Left cardiac atrium (tissue), 4 donors: ENCODE measurements at regions not wholly inside any gene's neighbourhood (a gene's known extent, or its start where the extent isn't known, plus 50 kb on each side); places are given as distances from the start of the nearest gene placed in this dataset.

Experiments used
- ATAC-seq, 2 donors: fragments of 200-7000 bp; cut with Tn5 transposase; one replicate each; pipeline ENCODE4 v1.9.1; 2020; ENCODE audit warnings: mild to moderate bottlenecking in 2 of 2, moderate library complexity in 2 of 2
- DNase-seq: peaks from one replicate; pipeline ENCODE4 v3.0.0-alpha.2; 2020
- intact Hi-C, 2 donors: fragments of 100-400 bp; cut with DNase I; formaldehyde crosslinking; loops; one replicate each; pipeline versions ENCODE4 v1.14.1 to v1.15.1; 2022 to 2023
- donor health status: DM: no; HTN: yes; CAD: no.
- donor health status: DM: no; HTN: yes; CAD: no; lungs with severe emphysema.
- donor health status: DM: yes; HTN: yes; CAD: no.
- donor health status: Dilated cardiomyopathy.

GRCh38 chr22:49431551-49431950 is 396.1 kb downstream of the BRD1 start:
- no peak for DNase-seq
- intact Hi-C loops, result no loop called here
- no peak for ATAC-seq

- no peak for DNase-seq
- no peak for ATAC-seq
- intact Hi-C loops, result no loop called here
Observed at GRCh38 chr22:49429066-49429465, 398.6 kb downstream of the BRD1 start.

GRCh38 chr22:49427941-49428340 is 399.7 kb downstream of the BRD1 start:
- intact Hi-C loops, result no loop called here
- ATAC-seq (no peak), DNase-seq (no peak)

GRCh38 chr22:49427341-49427740 is 400.3 kb downstream of the BRD1 start:
- DNase-seq, result no peak
- no peak for ATAC-seq
- intact Hi-C loops, result no loop called here

- intact Hi-C loops, result no loop called here
- ATAC-seq (no peak), DNase-seq (no peak)
Observed at GRCh38 chr22:49426618-49427266, 400.9 kb downstream of the BRD1 start.

- no peak for ATAC-seq
- intact Hi-C loops, result no loop called here
- DNase-seq, result no peak
Observed at GRCh38 chr22:49426098-49426497, 401.6 kb downstream of the BRD1 start.

- ATAC-seq (no peak), DNase-seq (no peak)
- intact Hi-C loops, result no loop called here
Observed at GRCh38 chr22:49425356-49425755, 402.3 kb downstream of the BRD1 start.

- ATAC-seq, result no peak
- DNase-seq, result no peak
- intact Hi-C loops, result no loop called here
Observed at GRCh38 chr22:49424893-49425270, 402.8 kb downstream of the BRD1 start.

GRCh38 chr22:49423125-49423650 is 404.5 kb downstream of the BRD1 start:
- intact Hi-C loops, result no loop called here
- DNase-seq (no peak), ATAC-seq (no peak)

GRCh38 chr22:49422701-49423100 is 405.0 kb downstream of the BRD1 start:
- no peak for DNase-seq
- intact Hi-C loops, result no loop called here

GRCh38 chr22:49420651-49421050 is 407.0 kb downstream of the BRD1 start:
- DNase-seq (no peak), ATAC-seq (no peak)
- intact Hi-C loops, result no loop called here

More at GRCh38 chr22:49422701-49423100, 405.0 kb downstream of the BRD1 start:
- no peak for ATAC-seq

- ATAC-seq, result no peak
- no peak for DNase-seq
- intact Hi-C loops, result no loop called here
Observed at GRCh38 chr22:49419661-49420060, 408.0 kb downstream of the BRD1 start.

- intact Hi-C loops, result no loop called here
- DNase-seq, result no peak
- ATAC-seq, result no peak
Observed at GRCh38 chr22:49418943-49419342, 408.7 kb downstream of the BRD1 start.

GRCh38 chr22:49418341-49418894 is 409.3 kb downstream of the BRD1 start:
- intact Hi-C loops, result no loop called here
- ATAC-seq, result no peak
- no peak for DNase-seq

GRCh38 chr22:49417833-49418232 is 409.8 kb downstream of the BRD1 start:
- intact Hi-C loops, result no loop called here
- DNase-seq, result no peak
- no peak for ATAC-seq

- intact Hi-C loops, result no loop called here
Observed at GRCh38 chr22:49417326-49417725, 410.3 kb downstream of the BRD1 start.

GRCh38 chr22:49415151-49415951 is 412.3 kb downstream of the BRD1 start:
- no peak for ATAC-seq
- no peak for DNase-seq
- intact Hi-C loops, result no loop called here

More at GRCh38 chr22:49417326-49417725, 410.3 kb downstream of the BRD1 start:
- ATAC-seq, result no peak
- DNase-seq, result no peak

- no peak for ATAC-seq
- intact Hi-C loops, result no loop called here
- DNase-seq, result no peak
Observed at GRCh38 chr22:49413551-49413950, 414.1 kb downstream of the BRD1 start.

- no peak for DNase-seq
- ATAC-seq, result no peak
- intact Hi-C loops, result no loop called here
Observed at GRCh38 chr22:49413146-49413545, 414.5 kb downstream of the BRD1 start.

GRCh38 chr22:49412236-49412635 is 415.4 kb downstream of the BRD1 start:
- DNase-seq (no peak), ATAC-seq (no peak)
- intact Hi-C loops, result no loop called here
